Gastrocnemius medialis (tissue), 4 donors: ENCODE measurements at regions not wholly inside any gene's neighbourhood (a gene's known extent, or its start where the extent isn't known, plus 50 kb on each side); places are given as distances from the start of the nearest gene placed in this dataset.

Source experiments
- ATAC-seq, 2 donors: fragments of 150-250 bp; one replicate each; pipeline ENCODE4 v1.9.1; 2016
- DNase-seq, 2 donors: peaks; one replicate each; pipeline ENCODE4 v3.0.0-alpha.2; 2019
- H3K27ac ChIP-seq, 4 donors: fragments of 200-600 bp; sonication (generic); 1 replicate in 1 of 4; 2 replicates in 3 of 4; pipeline ENCODE4 v1.5.1; 2016 to 2018; ENCODE audit warnings: mild to moderate bottlenecking in 2 of 4, moderate library complexity in 1 of 4
- H3K27me3 ChIP-seq, 3 donors: fragments of 200-600 bp; sonication (generic) in 2 of 3; 1 replicate in 1 of 3; 2 replicates in 2 of 3; pipeline versions ENCODE4 v1.5.1 to v1.6.0; 2016 to 2019; ENCODE audit warnings: mild to moderate bottlenecking in 1 of 3, moderate library complexity in 1 of 3
- H3K36me3 ChIP-seq, 2 donors: fragments of 200-600 bp; sonication (generic) in 1 of 2; one replicate each; pipeline ENCODE4 v1.5.1; 2017 to 2018
- H3K4me1 ChIP-seq, 2 donors: fragments of 200-600 bp; sonication (generic) in 1 of 2; one replicate each; pipeline ENCODE4 v1.5.1; 2016 to 2017; ENCODE audit warnings: mild to moderate bottlenecking in 2 of 2
- H3K4me3 ChIP-seq, 4 donors: fragments of 200-600 bp; sonication (generic) in 3 of 4; 1 replicate in 1 of 4; 2 replicates in 3 of 4; pipeline ENCODE4 v1.5.1; 2016 to 2019; ENCODE audit warnings: mild to moderate bottlenecking in 2 of 4
- H3K9me3 ChIP-seq, 3 donors: fragments of 200-600 bp; sonication (generic) in 2 of 3; 1 replicate in 1 of 3; 2 replicates in 2 of 3; pipeline ENCODE4 v1.5.1; 2016 to 2019
- POLR2A ChIP-seq, 2 donors: fragments of 450-650 bp; IDR thresholded peaks; one replicate each; pipeline ENCODE4 v1.6.1; 2017; ENCODE audit warnings: antibody characterized with exemption in 2 of 2, mild to moderate bottlenecking in 2 of 2, moderate library complexity in 2 of 2
- in situ Hi-C, 4 donors: fragments of 200-750 bp; cut with MboI; loops; one replicate each; pipeline versions ENCODE4 v1.15.0 to v1.8.0; 2017; ENCODE audit warnings: low sequenced_read_pairs in 4 of 4
- intact Hi-C: fragments of 100-400 bp; cut with DNase I; formaldehyde crosslinking; loops from one replicate; pipeline ENCODE4 v1.15.1; 2023; ENCODE audit warnings: low total_unique reads
- TF ChIP-seq, protein P1 (sequence below), 5 experiments: fragments of 450-650 bp in 3 of 5; fragments of 200-600 bp in 2 of 5; sonication (generic) in 2 of 5; IDR thresholded peaks in 4 of 5; conservative IDR thresholded peaks in 1 of 5; 1 replicate in 4 of 5; 2 replicates in 1 of 5; pipeline ENCODE4 v1.5.1; 2016 to 2019; ENCODE audit warnings: antibody characterized with exemption in 5 of 5, mild to moderate bottlenecking in 3 of 5, moderate library complexity in 3 of 5

DNA sequence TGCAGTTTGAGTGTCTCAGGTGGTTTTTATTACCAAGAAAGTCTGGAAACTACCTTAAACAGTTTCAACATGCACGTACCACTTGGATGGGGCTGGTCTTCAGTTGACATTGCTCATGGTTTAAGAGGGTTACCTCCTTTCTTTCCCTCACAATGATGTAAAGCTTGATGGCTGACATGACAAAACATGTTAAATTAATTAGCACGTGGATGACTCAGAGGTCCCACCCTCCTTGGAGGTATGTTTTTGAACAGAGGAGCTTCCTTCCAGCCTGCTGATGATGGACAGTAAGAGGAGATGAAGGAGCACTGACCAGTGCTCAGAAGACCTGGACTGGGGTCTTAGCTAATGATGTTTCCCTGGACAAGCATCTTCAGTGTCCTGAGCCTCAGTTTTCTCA is 322.3 kb upstream of the PODXL start:
- no peak overlapping the region for H3K27ac ChIP-seq
- no peak for ATAC-seq
- DNase-seq, result no peak
- intact Hi-C loops (no loop called here), in situ Hi-C loops (no loop called here)
- no peak for TF ChIP-seq POLR2A (IDR thresholded peaks at IDR 0.05)
- TF ChIP-seq, protein P1, sequence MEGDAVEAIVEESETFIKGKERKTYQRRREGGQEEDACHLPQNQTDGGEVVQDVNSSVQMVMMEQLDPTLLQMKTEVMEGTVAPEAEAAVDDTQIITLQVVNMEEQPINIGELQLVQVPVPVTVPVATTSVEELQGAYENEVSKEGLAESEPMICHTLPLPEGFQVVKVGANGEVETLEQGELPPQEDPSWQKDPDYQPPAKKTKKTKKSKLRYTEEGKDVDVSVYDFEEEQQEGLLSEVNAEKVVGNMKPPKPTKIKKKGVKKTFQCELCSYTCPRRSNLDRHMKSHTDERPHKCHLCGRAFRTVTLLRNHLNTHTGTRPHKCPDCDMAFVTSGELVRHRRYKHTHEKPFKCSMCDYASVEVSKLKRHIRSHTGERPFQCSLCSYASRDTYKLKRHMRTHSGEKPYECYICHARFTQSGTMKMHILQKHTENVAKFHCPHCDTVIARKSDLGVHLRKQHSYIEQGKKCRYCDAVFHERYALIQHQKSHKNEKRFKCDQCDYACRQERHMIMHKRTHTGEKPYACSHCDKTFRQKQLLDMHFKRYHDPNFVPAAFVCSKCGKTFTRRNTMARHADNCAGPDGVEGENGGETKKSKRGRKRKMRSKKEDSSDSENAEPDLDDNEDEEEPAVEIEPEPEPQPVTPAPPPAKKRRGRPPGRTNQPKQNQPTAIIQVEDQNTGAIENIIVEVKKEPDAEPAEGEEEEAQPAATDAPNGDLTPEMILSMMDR (IDR thresholded peaks at IDR 0.05 in 4 of 5, conservative IDR thresholded peaks at IDR 0.05 in 1 of 5), result no peak
- H3K36me3 ChIP-seq, result no peaks in the 10 kb centered on the region
- H3K27me3 ChIP-seq, result no peaks in the 10 kb centered on the region
- H3K4me3 ChIP-seq, result no peak overlapping the region
- H3K4me1 ChIP-seq, result no peaks in the 10 kb centered on the region
- H3K9me3 ChIP-seq, result no peaks in the 10 kb centered on the region

DNA sequence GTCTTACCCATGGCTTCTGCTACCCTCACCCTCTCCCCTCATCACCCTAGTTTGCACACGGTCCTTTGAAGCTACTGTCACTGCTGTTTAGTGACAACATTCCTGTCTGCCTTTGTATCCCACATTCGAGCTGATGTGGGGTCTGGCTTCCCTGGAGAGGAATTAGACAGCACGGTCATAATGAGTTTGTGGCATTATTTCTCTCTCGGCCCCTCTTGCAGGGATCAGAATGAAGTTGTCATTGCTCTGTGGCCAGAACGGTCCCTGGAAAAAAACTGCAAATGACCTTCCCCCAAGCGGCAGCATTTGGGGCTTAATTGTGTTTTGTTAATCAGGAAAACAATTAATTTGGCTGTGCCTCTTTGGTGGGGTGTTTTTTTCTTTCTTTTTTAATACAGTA is 317.2 kb upstream of the PODXL start:
- Histone ChIP-seq H3K36me3 (no peaks in the 10 kb centered on the region), H3K4me3 (no peak overlapping the region), H3K9me3 (no peaks in the 10 kb centered on the region), H3K4me1 (no peaks in the 10 kb centered on the region), H3K27ac (no peak overlapping the region), H3K27me3 (no peaks in the 10 kb centered on the region)
- ATAC-seq, result no peak
- TF ChIP-seq POLR2A (IDR thresholded peaks at IDR 0.05), result no peak
- TF ChIP-seq, protein P1 (IDR thresholded peaks at IDR 0.05 in 4 of 5, conservative IDR thresholded peaks at IDR 0.05 in 1 of 5), result no peak
- in situ Hi-C loops, result no loop called here
- DNase-seq, result no peak
- intact Hi-C loops, result no loop called here

DNA sequence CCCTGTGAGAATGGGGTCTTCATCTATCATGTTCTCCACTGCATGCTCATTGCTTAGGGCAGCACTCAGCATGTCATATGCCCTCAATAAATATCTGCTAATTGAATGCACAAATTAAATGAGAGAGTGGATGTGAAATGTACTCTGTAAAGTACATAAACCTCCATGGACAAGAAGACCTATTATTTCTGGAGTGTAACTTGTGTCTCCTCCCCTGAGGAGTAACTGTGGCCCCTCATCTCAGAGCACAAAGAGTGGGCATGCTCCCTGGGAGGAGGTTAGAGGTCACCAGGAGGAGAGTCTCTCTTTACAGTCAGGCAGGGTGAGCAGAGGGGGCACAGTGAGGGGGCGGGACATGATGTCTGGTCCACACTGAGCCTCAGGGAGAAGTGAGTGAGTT is 313.6 kb upstream of the PODXL start:
- Histone ChIP-seq H3K36me3 (no peaks in the 10 kb centered on the region), H3K4me1 (no peaks in the 10 kb centered on the region), H3K27ac (no peak overlapping the region), H3K4me3 (no peak overlapping the region), H3K27me3 (no peaks in the 10 kb centered on the region), H3K9me3 (no peaks in the 10 kb centered on the region)
- intact Hi-C loops, result no loop called here
- no peak for TF ChIP-seq POLR2A (IDR thresholded peaks at IDR 0.05)
- TF ChIP-seq, protein P1 (IDR thresholded peaks at IDR 0.05 in 4 of 5, conservative IDR thresholded peaks at IDR 0.05 in 1 of 5), result no peak
- ATAC-seq (no peak), DNase-seq (no peak)
- in situ Hi-C loops, result no loop called here

DNA sequence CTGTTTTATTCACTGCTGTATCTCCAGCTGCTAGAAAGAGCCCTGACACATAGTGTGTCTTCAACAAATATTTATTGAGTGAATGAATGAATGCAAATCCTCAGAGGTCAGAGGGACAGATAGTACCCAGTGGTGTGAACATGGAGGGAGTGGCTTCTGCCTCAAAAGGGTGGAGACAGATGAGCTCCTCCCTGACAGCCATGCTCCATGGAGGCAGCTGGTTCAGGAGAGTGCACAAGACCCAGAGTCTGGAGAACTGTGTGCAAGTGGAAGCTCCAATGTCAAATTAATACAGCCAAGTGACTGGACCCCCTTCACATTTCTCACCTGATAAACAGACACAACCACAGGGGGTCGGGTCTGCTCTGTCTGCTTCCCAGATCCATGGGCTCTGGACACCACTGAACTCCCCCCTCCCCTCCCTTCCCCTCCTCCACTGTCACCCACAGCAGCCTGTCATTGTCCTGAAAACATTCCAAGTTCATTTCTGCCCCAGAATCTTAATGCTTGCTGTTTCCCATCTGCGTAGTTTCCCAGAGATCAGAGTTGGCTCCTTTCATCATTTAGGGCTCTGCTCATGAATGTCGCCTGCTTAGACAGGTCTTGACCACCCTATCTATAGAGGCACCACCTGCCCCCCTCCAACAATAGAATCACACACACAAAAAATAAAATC is 312.9 kb upstream of the PODXL start:
- no peak for ATAC-seq
- no peaks in the 10 kb centered on the region for H3K9me3 ChIP-seq
- in situ Hi-C loops, result no loop called here
- no peak for DNase-seq
- no peak for TF ChIP-seq POLR2A (IDR thresholded peaks at IDR 0.05)
- TF ChIP-seq, protein P1 (IDR thresholded peaks at IDR 0.05 in 4 of 5, conservative IDR thresholded peaks at IDR 0.05 in 1 of 5), result no peak
- no peaks in the 10 kb centered on the region for H3K4me1 ChIP-seq
- intact Hi-C loops, result no loop called here
- H3K27ac ChIP-seq, result no peak overlapping the region
- H3K27me3 ChIP-seq, result no peaks in the 10 kb centered on the region
- H3K36me3 ChIP-seq, result no peaks in the 10 kb centered on the region
- no peak overlapping the region for H3K4me3 ChIP-seq

DNA sequence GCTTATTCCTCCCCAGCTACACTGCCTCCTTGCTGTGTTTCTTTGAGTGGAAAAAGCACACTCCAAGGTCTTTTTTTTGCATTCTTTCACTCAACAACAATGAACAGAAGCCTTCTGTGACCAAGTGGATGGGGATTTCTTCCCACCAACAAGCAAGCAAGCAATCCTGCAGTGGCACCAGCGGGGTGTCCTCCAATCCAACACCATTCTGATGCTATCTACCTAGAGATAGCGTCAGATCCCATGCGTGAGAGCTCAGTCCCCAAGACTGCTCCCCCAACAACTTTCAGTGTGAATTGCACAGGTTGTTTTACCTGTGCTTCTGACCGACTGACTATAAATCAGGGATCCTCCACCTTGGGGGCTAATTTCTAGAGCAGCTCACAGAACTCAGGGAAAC is 311.0 kb upstream of the PODXL start:
- no peaks in the 10 kb centered on the region for H3K27me3 ChIP-seq

More for the DNA sequence above, 311.0 kb upstream of the PODXL start:
- in situ Hi-C loops, result no loop called here
- no peak overlapping the region for H3K4me3 ChIP-seq
- DNase-seq, result no peak
- no peaks in the 10 kb centered on the region for H3K36me3 ChIP-seq
- H3K9me3 ChIP-seq, result no peaks in the 10 kb centered on the region
- H3K4me1 ChIP-seq, result no peaks in the 10 kb centered on the region
- no peak overlapping the region for H3K27ac ChIP-seq
- TF ChIP-seq, protein P1 (IDR thresholded peaks at IDR 0.05 in 4 of 5, conservative IDR thresholded peaks at IDR 0.05 in 1 of 5), result no peak
- no peak for TF ChIP-seq POLR2A (IDR thresholded peaks at IDR 0.05)
- intact Hi-C loops, result no loop called here
- no peak for ATAC-seq
